ENCODE measurements at regions not wholly inside any gene's neighbourhood (a gene's known extent, or its start where the extent isn't known, plus 50 kb on each side); places are given as distances from the start of the nearest gene placed in this dataset.
A peak's percentile ranks its signal among the peaks of the same experiment; 100 is the strongest.

DNA sequence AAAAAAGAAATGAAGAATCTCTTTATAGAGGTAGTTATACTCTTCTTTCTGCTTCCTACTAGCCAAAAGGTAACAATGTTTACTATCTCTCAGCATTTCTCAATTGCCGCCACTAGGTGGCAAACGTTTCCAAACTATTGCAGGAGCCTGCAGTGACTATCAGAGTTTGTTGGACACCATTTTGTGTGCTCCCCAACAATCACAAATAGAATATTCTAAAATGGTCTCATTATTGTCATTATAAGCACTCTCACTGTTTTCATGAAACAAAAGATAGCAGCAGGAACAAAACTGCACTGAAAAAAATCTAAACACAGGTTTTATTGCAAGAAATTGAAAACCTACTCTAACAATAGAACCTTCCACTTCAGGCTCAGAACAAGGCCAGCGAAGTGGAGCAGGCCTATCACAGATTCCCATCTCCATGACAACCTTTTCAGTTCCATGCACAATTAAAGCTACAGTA is 83.9 kb upstream of the PLPPR4 start:
- Histone ChIP-seq H3K4me2 (no peak overlapping the region), H3K4me3 (no peak overlapping the region), H3K4me1 (no peaks in the 10 kb centered on the region), H3K9me3 (no peaks in the 10 kb centered on the region), H3K27ac (no peak overlapping the region)
- CTCF ChIA-PET = interaction anchor here (0.6 to 1.0 kb wide), 8 partner anchors 9 to 557 kb away, joined by 3 to 4 read pairs (median 3); no protein-coding TSS in a partner anchor
- peak; percentile 78 to 84 for TF ChIP-seq RAD21 (conservative IDR thresholded peaks at IDR 0.05 in 1 of 2, IDR thresholded peaks at IDR 0.05 in 1 of 2)
- peak; percentile 79 for TF ChIP-seq SMC3 (IDR thresholded peaks at IDR 0.05)
- TF ChIP-seq EHF (CRISPR knock-in tag; IDR thresholded peaks at IDR 0.05) = no peak
- TF ChIP-seq, protein P1, sequence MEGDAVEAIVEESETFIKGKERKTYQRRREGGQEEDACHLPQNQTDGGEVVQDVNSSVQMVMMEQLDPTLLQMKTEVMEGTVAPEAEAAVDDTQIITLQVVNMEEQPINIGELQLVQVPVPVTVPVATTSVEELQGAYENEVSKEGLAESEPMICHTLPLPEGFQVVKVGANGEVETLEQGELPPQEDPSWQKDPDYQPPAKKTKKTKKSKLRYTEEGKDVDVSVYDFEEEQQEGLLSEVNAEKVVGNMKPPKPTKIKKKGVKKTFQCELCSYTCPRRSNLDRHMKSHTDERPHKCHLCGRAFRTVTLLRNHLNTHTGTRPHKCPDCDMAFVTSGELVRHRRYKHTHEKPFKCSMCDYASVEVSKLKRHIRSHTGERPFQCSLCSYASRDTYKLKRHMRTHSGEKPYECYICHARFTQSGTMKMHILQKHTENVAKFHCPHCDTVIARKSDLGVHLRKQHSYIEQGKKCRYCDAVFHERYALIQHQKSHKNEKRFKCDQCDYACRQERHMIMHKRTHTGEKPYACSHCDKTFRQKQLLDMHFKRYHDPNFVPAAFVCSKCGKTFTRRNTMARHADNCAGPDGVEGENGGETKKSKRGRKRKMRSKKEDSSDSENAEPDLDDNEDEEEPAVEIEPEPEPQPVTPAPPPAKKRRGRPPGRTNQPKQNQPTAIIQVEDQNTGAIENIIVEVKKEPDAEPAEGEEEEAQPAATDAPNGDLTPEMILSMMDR (IDR thresholded peaks at IDR 0.05) = peak; percentile 72
- no peak for TF ChIP-seq MAX (IDR thresholded peaks at IDR 0.05)
- no peak for TF ChIP-seq CHD2 (IDR thresholded peaks at IDR 0.05; ENCODE audit: low read length, partially characterized antibody)
- no peak for TF ChIP-seq KDM1A (IDR thresholded peaks at IDR 0.05; ENCODE audit: low read depth)
- no peak for TF ChIP-seq TFCP2L1 (CRISPR knock-in tag; IDR thresholded peaks at IDR 0.05)
- no peak for TF ChIP-seq FOXS1 (CRISPR knock-in tag; IDR thresholded peaks at IDR 0.05)
- peak; percentile 60; the same call in 1 of the 2 replicates for TF ChIP-seq EHMT2 (IDR thresholded peaks at IDR 0.05; ENCODE audit: low read depth)
- POLR2A ChIA-PET = no interaction called here
- FAIRE-seq (no peak), ATAC-seq (peak; percentile 86 to 90), DNase-seq (ENCODE audit: low read depth in 1 of 2, low spot score in 1 of 2) (peak; percentile 17 to 68)
- 25% methylated on average over 3 of the region's 3 CpGs for WGBS (ENCODE audit: missing lambda C conversion rate)

DNA sequence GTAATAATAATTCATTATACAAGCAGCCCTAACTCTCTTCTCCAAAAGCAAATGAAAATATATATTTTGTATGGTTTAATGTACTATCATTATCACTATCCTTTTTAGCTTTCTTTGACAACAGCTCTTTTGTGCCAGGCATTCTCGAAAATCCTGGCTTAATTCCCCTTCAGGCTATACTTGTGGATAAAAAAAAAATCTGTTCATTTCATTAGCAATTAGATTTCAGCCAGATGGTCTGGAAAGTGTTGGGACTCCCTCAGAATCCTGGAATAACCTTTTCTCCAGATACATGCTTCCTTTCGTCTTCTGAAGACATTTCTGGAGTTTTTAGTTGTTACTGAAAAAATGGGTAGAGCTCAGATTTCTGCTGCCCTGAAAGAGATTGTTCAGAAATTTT is 83.4 kb upstream of the PLPPR4 start:
- H3K4me1 ChIP-seq = no peaks in the 10 kb centered on the region
- no peak overlapping the region for H3K4me3 ChIP-seq
- TF ChIP-seq ZFP36 (IDR thresholded peaks at IDR 0.05; ENCODE audit: borderline replicate concordance, partially characterized antibody) (no peak), JUN (IDR thresholded peaks at IDR 0.05) (no peak), HOXA7 (CRISPR knock-in tag; IDR thresholded peaks at IDR 0.05) (no peak), HDAC2 (IDR thresholded peaks at IDR 0.05) (no peak)
- H3K4me2 ChIP-seq = no peak overlapping the region
- ChIA-PET POLR2A (no interaction called here), CTCF (interaction anchor here (0.6 to 1.0 kb wide), 8 partner anchors 9 to 556 kb away, joined by 3 to 4 read pairs (median 3); no protein-coding TSS in a partner anchor)
- DNase-seq (ENCODE audit: low read depth in 1 of 2, low spot score in 1 of 2) = no peak
- no peak overlapping the region for H3K27ac ChIP-seq
- no peaks in the 10 kb centered on the region for H3K9me3 ChIP-seq
- no peak for ATAC-seq
- 94% methylated on average over 2 of the region's 2 CpGs for WGBS (ENCODE audit: missing lambda C conversion rate)
- FAIRE-seq = no peak

GRCh38 chr1:99181892-99182291 is 82.4 kb upstream of the PLPPR4 start:
- CTCF ChIA-PET = interaction anchor here (1.6 kb wide), 1 partner anchor 299 kb away, joined by 4 read pairs; no protein-coding TSS in a partner anchor
- ATAC-seq (no peak), FAIRE-seq (no peak), DNase-seq (ENCODE audit: low read depth in 1 of 2, low spot score in 1 of 2) (no peak)
- Histone ChIP-seq H3K27ac (no peak overlapping the region), H3K4me3 (no peak overlapping the region), H3K4me1 (no peaks in the 10 kb centered on the region), H3K9me3 (no peaks in the 10 kb centered on the region), H3K4me2 (no peak overlapping the region)
- POLR2A ChIA-PET = no interaction called here
- 71% methylated on average over 2 of the region's 2 CpGs for WGBS (ENCODE audit: missing lambda C conversion rate)
- TF ChIP-seq CEBPB (IDR thresholded peaks at IDR 0.05) (no peak), ZNF302 (CRISPR knock-in tag; IDR thresholded peaks at IDR 0.05) (no peak), GATA3 (IDR thresholded peaks at IDR 0.05; ENCODE audit: borderline replicate concordance) (no peak), CHD4 (IDR thresholded peaks at IDR 0.05; ENCODE audit: borderline replicate concordance) (no peak), CBX8 (IDR thresholded peaks at IDR 0.05) (no peak)

DNA sequence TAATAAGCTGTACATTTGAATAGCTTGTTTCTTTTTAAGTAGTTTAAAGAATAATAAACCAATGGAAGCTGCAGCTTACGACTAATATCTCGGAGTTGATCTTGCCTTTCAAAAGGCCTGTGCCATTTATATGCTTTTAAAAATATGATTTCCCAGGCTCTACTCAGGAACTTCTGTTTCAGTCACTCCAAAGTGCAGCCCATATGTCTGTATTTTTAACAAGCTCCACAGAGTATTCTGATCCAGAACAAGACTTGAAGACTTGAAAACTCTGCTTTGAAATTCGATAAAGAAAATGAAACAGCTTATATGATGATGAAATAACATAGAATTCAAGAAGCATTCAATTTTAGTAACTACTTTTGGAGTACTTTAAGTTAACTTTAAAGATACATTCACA is 79.1 kb upstream of the PLPPR4 start:
- WGBS (ENCODE audit: missing lambda C conversion rate) = 31% methylated on average over 3 of the region's 3 CpGs
- TF ChIP-seq SREBF2 (IDR thresholded peaks at IDR 0.05) (no peak), CBX8 (IDR thresholded peaks at IDR 0.05) (no peak)
- no peak overlapping the region for H3K4me2 ChIP-seq
- no peak overlapping the region for H3K4me3 ChIP-seq
- no peak overlapping the region for H3K27ac ChIP-seq
- H3K9me3 ChIP-seq = no peaks in the 10 kb centered on the region
- DNase-seq (ENCODE audit: low read depth in 1 of 2, low spot score in 1 of 2) (no peak), FAIRE-seq (no peak), ATAC-seq (no peak)
- H3K4me1 ChIP-seq = no peaks in the 10 kb centered on the region
- ChIA-PET CTCF (no interaction called here), POLR2A (no interaction called here)

Data from A549 (cell line).